LHCN-M2 (cell line): ENCODE measurements at regions not wholly inside any gene's neighbourhood (a gene's known extent, or its start where the extent isn't known, plus 50 kb on each side); places are given as distances from the start of the nearest gene placed in this dataset.
A peak's percentile ranks its signal among the peaks of the same experiment; 100 is the strongest.

Source experiments
- DNase-seq: peaks from one replicate; pipeline ENCODE4 v3.0.0-alpha.2; 2012; ENCODE audit warnings: low read depth

DNA sequence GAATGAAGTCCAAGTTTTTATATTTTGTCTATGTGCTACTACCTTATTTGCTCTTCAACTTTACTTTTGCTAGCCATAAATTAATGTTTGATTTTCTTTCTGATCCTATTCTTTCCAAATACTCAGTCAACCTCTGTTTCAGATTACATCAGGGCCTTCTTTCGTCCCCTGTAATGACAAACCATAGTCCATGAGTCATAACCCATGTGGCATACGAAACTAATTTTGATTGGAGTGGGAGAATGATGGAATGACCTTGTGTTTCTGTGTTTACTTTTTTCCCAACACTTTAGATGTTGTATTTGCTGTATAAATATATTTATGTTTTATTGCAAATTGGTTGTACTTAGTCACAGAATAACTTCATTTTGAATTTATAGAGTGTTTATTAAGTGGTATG, 1043.1 kb downstream of the DTWD2 start:
- DNase-seq, result no peak

GRCh38 chr5:117943541-117943940, 1044.8 kb downstream of the DTWD2 start:
- no peak for DNase-seq

DNA sequence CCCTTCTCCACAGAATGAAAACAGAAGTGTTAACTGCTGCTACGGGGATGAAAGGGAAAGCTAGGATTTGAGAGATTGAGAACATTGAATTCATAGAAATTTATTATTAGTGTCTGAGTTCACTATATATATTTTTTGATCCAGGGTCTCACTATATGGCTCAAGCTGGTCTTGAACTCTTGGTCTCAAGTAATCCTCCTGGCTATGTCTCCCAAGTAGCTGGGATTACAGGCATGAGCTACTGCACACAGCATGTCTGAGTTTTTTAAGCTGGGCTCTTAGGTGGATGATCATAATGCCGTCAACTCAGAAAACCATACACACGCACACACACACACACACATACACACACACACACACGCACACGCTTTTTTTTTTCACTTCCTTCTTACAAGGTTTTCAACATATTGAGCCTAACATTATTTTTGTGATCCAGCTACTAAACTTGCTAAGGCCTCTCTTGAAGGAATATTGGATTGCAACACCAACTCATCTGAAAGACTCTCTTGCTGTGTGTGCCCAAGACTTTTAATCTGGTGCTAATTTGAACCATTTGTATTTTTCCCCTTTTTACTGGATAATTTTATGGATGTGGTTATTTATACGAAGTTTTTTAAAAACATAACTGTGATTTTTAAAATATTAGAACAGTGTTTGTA, 1045.4 kb downstream of the DTWD2 start:
- no peak for DNase-seq

DNA sequence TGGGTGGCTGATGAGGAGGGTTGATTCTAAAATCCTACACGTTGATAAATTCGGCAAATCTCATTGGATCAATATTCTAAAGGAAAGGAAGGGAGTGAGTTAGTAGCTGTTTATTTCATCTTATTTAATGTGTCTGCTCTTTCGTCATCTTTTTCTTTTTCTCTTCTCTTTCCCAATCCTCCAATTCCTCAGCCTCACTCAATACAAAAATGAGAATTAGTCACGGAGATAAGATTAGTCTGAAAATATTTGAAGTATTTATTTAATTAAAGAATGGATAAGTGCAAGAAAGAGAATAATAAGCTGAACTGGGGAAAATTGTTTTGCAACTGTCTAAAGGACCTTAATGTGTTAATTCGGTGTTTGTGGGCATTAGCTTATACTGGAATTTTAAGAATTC, 1095.1 kb downstream of the DTWD2 start:
- DNase-seq, result no peak

DNA sequence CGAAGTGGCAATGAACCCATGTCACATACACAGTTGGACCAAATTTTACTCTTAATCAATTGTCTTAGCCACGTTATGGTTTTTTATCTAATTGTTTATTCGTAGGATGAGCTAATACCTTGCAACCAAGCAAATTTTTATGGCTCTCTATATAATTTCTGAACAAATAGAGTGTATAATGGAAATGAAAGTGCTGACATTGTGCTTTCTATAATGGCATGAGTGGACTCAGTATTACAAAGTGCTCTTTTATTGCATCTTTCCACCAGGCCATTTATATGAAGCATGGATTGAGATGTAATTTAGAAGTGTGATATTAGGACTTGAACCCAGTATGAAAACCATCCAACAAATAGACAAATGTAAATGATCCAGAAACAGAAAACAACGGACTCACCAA, 1096.0 kb downstream of the DTWD2 start:
- no peak for DNase-seq

GRCh38 chr5:117889596-117889995, 1098.8 kb downstream of the DTWD2 start:
- peak; percentile 65 for DNase-seq

DNA sequence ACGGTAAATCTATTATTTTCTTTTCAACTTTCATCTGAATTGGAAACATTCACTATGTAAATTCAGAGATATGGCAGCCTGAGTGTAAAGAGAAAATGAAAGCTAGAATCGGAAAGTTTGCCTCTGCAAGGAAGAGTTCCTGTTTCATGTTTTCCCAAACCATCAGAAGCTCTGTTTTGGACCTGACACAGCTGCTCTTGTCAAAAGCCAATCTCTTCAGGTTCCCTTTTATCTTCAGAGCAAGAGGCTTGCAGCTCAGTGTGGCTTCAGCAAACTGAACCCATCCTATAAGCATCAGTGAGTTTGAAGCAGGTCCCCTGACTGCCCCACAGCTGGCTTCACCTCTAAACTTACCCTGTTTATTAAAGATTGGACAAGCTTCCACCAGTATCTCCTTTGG, 1099.7 kb downstream of the DTWD2 start:
- peak; percentile 37 for DNase-seq

DNA sequence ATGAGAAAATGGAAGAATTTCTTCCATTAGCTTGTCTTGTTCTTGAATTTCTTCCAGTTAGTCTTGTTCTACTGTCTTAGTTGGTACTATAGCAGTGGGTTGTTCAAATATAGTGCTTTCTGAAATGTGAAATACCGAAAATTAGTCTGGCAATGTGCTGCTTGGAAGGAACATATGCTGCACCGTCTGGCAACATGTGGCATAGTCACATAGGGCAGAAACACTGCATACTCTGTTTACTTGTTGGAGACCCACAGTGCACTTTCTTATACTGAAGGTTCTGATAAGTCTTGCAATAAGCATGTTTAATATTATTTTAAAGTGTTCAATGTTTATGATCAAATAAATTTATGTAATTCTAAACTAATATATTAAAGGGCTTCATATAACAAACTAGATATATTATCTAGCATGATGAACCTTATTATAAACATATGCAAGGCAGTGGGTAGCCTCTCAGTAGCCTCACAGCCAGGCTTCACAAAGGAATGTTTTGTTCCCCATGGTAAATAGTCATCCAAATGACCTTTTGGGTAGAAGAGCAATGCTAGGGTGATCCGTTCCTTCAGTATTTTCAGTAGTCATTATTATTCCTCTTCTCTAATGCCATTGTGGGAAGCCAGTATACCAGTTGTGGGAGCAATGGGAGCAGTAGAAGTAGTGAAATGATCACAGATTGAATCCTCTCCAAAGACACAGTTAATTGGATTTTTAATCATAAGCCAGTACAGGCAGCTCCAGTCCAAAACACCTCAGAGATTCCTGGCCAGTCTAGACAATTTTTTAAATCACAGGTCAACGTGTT, 1106.7 kb downstream of the DTWD2 start:
- no peak for DNase-seq

DNA sequence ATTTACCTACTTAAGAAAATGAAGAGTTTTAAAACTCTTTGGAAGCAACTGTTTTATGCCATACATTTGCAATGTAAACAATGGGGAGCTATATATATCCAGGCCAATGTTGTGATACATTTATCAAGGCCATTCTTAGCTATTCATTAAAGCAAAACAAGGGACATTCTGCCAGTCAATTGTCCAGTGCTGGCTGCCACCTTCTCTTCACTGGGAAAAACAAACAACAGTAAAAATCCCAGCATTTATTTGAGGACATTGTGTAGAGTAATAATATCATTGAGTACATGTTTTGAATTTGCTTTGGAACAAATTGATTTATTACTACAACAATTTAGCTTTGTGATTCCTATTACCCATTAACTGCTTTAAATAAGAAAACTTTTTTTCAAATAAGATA, 1107.4 kb downstream of the DTWD2 start:
- no peak for DNase-seq

- DNase-seq, result no peak
Measured at GRCh38 chr5:117877731-117878130, 1110.6 kb downstream of the DTWD2 start.

DNA sequence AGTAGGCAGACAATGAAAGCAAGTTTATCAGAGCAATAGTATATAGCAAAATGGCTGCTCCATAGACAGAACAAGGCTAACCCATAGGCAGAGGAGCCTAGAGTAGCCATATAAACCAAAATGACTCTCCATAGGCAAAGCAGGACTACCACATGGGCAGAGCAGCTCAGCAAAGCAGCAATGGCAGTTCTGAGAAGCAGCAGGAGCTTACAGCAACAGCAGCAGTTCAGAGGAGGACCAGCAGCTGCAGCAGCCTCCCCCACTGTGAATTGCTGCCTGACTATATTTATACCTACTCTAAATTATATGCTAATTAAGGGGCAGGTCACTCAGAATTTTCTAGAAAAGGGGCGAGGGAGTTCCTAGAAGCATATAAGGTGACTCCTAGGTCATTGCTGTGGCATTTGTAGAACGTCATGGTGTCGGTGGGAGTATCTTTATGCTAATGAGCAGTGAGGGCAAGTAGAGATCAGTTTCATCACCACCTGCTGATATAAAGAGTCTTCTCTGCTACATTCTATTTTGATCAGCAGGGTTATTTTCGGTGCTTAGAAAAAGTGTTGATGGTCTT, 1115.5 kb downstream of the DTWD2 start:
- no peak for DNase-seq

- DNase-seq, result no peak
Measured at GRCh38 chr5:117869596-117869995, 1118.8 kb downstream of the DTWD2 start.

DNA sequence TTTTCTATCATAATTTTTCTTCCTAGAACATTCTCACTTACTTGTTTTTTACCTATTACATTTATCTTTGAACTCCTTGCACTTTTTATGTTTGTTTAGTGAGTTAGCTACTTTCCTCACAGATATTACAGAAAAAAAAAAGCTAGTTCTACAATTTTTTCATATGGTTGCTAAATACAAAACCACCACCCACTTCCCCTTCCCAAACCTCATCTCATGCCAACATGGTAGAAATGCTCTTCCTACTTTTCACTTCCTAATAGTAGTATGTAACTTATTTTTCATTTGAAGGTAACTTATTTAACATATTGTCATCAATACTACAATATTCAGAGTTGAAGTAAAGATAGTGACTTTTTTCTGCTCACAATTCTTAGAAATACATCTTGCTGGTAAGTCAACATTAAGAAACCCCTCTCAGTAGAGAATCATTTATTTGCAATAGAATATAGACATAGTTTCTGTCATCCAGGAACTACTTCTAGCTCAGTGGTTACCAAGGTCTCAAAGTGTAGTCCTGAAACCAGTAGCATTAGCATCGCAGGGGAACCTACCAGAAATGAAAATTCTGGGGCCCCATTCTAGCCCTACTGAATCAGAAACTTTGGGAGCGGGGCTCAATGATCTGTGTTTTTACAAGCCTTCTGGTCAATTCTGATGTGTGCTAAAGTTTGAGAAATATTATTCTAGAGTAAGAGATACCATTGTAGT, 1124.6 kb downstream of the DTWD2 start:
- no peak for DNase-seq

DNA sequence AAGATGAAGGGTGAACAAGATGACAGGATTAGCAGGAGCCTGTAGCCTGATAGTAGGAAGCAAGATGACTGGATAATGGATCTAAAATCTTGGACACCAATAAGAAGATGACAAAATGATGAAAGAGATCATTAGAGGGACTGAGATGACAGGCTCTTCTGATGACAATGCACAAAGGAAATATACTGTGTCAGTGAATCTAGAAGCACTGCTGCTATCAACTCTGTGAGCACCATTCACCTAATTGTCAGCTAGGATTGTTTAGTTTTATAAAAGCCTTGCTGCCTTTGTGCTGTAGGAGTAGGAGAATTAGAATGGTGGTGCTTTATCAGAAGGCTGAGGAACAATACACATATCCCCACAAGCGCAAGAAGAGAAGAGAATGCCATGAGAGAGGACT, 1127.8 kb downstream of the DTWD2 start:
- DNase-seq, result no peak

DNA sequence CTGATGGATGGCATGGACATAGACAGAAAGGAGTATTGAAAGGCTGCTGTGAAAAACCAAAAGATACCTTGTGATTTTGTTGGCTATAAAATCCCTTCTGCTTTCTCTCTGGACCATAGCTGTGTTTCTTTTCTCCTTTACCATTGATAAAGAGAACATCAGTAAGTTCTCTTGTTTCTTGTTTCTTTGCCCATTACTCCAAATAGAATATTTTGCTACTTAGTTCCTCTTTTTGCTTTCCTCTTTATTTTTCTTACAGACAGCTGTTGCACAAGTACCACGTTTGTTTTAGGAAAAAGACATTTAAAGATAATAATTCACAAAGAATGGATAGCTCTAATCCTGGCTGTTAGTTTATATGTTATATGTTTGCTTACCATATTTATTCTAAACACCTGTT, 1129.2 kb downstream of the DTWD2 start:
- no peak for DNase-seq

- no peak for DNase-seq
Measured at GRCh38 chr5:117856713-117857112, 1131.6 kb downstream of the DTWD2 start.

GRCh38 chr5:117837786-117838185, 1150.6 kb downstream of the DTWD2 start:
- DNase-seq, result no peak

GRCh38 chr5:117833691-117834090, 1154.7 kb downstream of the DTWD2 start:
- no peak for DNase-seq

GRCh38 chr5:117829646-117830045, 1158.7 kb downstream of the DTWD2 start:
- no peak for DNase-seq

DNA sequence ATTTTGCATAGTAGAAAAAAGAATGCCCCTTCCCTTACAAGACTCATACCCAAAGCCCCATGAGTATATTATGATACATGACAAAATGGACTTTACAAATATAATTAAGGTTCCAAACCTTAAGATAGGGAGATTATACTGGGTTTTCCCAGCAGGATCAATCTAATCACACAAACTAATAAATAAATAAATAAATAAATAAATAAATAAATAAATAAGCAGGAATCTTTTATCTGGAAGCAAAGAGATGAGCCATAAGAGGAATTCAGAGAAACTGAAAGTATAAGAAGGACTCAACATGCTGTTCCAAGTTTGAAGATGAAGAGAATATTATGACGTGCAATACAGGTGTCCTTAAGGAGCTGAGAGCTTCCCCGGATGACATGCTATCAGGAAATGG, 1174.5 kb downstream of the DTWD2 start:
- no peak for DNase-seq

DNA sequence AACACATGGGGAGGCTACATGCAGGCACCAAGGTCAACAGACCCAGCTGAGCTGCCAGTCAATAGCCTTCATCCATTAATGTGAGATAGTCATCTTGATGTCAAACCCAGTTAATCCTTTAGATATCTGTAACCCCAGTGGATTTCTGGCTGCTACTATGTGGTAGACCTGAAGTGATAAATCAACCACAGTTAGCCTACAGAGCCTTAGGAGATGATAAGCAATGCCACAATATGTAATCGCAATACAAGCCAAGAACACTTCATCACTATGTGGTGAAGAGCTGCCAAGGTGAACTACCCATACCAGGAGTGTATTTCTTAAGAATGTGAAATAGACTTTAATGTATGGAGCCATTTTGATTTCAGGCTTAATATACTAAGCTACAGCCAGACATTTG, 1175.5 kb downstream of the DTWD2 start:
- no peak for DNase-seq

DNA sequence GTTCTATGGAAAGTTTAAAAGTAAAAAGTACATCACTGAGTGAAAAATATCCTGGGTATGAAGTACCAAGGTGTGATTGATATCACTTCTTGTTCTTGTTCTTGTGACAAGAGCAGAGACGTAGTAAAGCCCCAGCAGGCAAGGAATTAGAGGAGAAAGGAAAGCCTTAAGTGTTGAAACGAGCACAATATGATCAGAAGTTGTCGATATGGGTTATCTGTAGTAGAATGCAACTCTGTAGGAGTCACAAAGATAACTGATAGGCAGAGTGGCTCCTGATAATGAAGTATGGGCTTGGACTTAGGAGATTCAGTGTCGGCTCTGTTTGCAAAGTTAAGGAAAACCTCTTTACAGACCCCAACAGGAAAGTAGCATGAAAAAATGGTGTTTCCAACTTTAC, 1179.1 kb downstream of the DTWD2 start:
- DNase-seq, result no peak
